ENCODE measurements at regions not wholly inside any gene's neighbourhood (a gene's known extent, or its start where the extent isn't known, plus 50 kb on each side); places are given as distances from the start of the nearest gene placed in this dataset.

DNA sequence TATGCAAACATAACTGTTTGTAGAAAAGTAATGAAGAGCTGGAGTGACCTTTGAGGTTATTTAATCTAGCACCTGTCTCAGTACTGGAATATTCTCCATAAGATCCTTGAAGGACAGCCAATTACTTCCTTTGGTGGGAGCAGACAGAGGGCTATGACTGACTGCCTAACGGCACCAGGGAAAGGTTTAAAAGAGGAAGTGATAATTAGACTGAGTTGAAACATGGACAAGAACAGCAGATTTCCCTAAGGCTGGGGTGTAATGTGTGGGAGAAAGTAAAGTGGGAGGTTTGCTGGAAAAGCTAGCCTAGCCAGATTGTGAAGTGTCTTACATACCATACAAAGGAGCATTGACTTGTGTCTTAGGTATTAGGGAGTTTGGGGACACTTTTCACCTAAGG lies 191.3 kb upstream of the PCDH9 start:
- TF ChIP-seq, protein P1, sequence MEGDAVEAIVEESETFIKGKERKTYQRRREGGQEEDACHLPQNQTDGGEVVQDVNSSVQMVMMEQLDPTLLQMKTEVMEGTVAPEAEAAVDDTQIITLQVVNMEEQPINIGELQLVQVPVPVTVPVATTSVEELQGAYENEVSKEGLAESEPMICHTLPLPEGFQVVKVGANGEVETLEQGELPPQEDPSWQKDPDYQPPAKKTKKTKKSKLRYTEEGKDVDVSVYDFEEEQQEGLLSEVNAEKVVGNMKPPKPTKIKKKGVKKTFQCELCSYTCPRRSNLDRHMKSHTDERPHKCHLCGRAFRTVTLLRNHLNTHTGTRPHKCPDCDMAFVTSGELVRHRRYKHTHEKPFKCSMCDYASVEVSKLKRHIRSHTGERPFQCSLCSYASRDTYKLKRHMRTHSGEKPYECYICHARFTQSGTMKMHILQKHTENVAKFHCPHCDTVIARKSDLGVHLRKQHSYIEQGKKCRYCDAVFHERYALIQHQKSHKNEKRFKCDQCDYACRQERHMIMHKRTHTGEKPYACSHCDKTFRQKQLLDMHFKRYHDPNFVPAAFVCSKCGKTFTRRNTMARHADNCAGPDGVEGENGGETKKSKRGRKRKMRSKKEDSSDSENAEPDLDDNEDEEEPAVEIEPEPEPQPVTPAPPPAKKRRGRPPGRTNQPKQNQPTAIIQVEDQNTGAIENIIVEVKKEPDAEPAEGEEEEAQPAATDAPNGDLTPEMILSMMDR (IDR thresholded peaks at IDR 0.05), result no peak
- no peak for TF ChIP-seq POLR2A (IDR thresholded peaks at IDR 0.05)
- no peak for TF ChIP-seq EP300 (IDR thresholded peaks at IDR 0.05)

Measured in upper lobe of left lung (tissue), 4 donors.